Thoracic aorta (tissue), 2 donors: ENCODE measurements at regions not wholly inside any gene's neighbourhood (a gene's known extent, or its start where the extent isn't known, plus 50 kb on each side); places are given as distances from the start of the nearest gene placed in this dataset.

Experiments
- ATAC-seq: fragments of 150-250 bp; one replicate; pipeline ENCODE4 v1.8.0; 2017; ENCODE audit warnings: low read depth; ENCODE audit not compliant: insufficient number of reproducible peaks, low FRiP score
- DNase-seq: peaks from one replicate; pipeline ENCODE4 v3.0.0-alpha.2; 2020; ENCODE audit warnings: low spot score
- H3K27ac ChIP-seq, 2 donors: fragments of 200-600 bp; sonication (generic); 1 replicate in 1 of 2; 2 replicates in 1 of 2; pipeline ENCODE4 v1.5.1; 2016; ENCODE audit warnings: mild to moderate bottlenecking in 2 of 2, moderate library complexity in 2 of 2
- H3K27me3 ChIP-seq: fragments of 200-600 bp; sonication (generic); replicated peaks from 2 replicates; pipeline ENCODE4 v1.6.0; 2016; ENCODE audit warnings: mild to moderate bottlenecking; ENCODE audit not compliant: insufficient read depth
- H3K36me3 ChIP-seq: fragments of 200-600 bp; sonication (generic); one replicate; pipeline ENCODE4 v1.5.1; 2016
- H3K4me1 ChIP-seq, 2 donors: fragments of 200-600 bp; sonication (generic); 1 replicate in 1 of 2; 2 replicates in 1 of 2; pipeline versions ENCODE4 v1.5.1 to v1.6.0; 2016; ENCODE audit warnings: low read depth in 2 of 2, mild to moderate bottlenecking in 1 of 2; ENCODE audit not compliant: control insufficient read depth in 1 of 2
- H3K4me3 ChIP-seq: fragments of 200-600 bp; sonication (generic); 2 replicates; pipeline ENCODE4 v1.5.1; 2016; ENCODE audit warnings: mild to moderate bottlenecking
- H3K9me3 ChIP-seq: fragments of 200-600 bp; sonication (generic); 2 replicates; pipeline ENCODE4 v1.5.1; 2016
- CTCF ChIP-seq: fragments of 200-600 bp; sonication (generic); IDR thresholded peaks from one replicate; pipeline ENCODE4 v1.5.1; 2019; ENCODE audit warnings: antibody characterized with exemption

DNA sequence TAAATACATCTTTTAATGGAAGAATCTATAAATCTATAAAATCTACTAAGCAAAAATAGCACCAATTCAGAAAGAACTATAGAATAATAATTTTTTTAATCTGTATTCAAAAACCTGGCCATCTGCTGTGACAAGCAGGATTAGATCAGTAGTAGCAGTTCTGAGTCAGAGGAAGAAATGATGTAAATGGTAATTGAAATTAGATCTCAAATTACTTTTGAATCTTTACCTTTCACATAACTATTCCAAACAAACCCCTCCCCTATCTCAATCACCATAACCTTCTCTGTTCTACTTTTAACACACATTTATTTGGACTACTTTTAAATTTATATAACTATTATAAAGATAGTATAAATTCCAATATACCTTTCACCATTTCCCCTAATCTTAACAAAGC, 727.8 kb upstream of the FAM174A start:
- no peak for TF ChIP-seq CTCF
- no peak overlapping the region for H3K27ac ChIP-seq
- no peak for DNase-seq

DNA sequence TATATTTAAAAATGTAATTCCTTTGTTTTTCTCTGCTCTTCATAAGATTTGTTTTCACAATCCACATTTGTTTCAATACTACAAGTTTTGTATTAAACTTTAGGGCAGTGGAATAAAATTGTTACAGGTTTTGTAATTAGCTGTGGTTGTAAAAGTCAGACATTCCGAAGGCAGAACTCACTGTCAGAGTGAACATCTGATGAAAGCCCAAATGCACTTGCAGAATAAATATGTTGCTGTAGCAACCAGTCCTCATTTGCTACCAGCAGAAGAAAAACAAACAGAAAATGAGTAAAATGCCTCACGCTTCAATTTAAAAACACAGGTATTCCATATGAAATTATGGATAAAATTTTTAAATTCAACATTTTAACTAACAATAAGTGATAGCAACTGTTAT, 740.1 kb upstream of the FAM174A start:
- no peak for DNase-seq
- ATAC-seq: no peak
- H3K9me3 ChIP-seq: no peaks in the 10 kb centered on the region
- TF ChIP-seq CTCF: no peak
- H3K27ac ChIP-seq: no peak overlapping the region
- no peaks in the 10 kb centered on the region for H3K36me3 ChIP-seq
- H3K27me3 ChIP-seq: no peaks in the 10 kb centered on the region
- H3K4me3 ChIP-seq: no peak overlapping the region
- no peaks in the 10 kb centered on the region for H3K4me1 ChIP-seq

More for the DNA sequence above, 727.8 kb upstream of the FAM174A start:
- Histone ChIP-seq H3K4me3 (no peak overlapping the region), H3K27me3 (no peaks in the 10 kb centered on the region), H3K4me1 (no peaks in the 10 kb centered on the region), H3K9me3 (no peaks in the 10 kb centered on the region), H3K36me3 (no peaks in the 10 kb centered on the region)
- ATAC-seq: no peak

GRCh38 chr5:99788482-99788881, 746.7 kb upstream of the FAM174A start:
- Histone ChIP-seq H3K4me1 (no peaks in the 10 kb centered on the region), H3K4me3 (no peak overlapping the region), H3K9me3 (no peaks in the 10 kb centered on the region), H3K27me3 (no peaks in the 10 kb centered on the region), H3K27ac (no peak overlapping the region), H3K36me3 (no peaks in the 10 kb centered on the region)
- no peak for DNase-seq
- no peak for ATAC-seq
- TF ChIP-seq CTCF: no peak

DNA sequence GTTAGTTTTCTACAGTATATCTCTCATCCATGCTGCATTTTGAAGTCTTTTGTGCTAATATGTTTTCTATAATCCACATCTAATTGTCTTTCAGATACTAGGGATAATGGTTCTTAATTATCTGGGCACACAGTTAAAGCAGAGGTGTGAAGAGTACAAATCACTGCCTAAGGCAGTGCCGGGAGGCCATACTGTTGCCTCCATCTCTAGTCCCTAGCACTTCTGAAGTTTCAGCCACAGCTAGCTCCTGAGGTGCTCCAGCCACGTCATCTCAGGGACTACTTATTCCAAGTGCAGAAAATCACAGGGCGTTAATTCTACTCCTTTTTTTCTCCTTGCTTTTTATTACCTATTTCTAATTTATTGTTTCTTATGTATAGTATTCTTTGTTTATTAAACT, 760.0 kb upstream of the FAM174A start:
- no peaks in the 10 kb centered on the region for H3K4me1 ChIP-seq
- H3K27me3 ChIP-seq: no peaks in the 10 kb centered on the region
- no peaks in the 10 kb centered on the region for H3K9me3 ChIP-seq
- H3K36me3 ChIP-seq: no peaks in the 10 kb centered on the region
- H3K27ac ChIP-seq: no peak overlapping the region
- no peak overlapping the region for H3K4me3 ChIP-seq
- DNase-seq: no peak
- TF ChIP-seq CTCF: no peak
- no peak for ATAC-seq

DNA sequence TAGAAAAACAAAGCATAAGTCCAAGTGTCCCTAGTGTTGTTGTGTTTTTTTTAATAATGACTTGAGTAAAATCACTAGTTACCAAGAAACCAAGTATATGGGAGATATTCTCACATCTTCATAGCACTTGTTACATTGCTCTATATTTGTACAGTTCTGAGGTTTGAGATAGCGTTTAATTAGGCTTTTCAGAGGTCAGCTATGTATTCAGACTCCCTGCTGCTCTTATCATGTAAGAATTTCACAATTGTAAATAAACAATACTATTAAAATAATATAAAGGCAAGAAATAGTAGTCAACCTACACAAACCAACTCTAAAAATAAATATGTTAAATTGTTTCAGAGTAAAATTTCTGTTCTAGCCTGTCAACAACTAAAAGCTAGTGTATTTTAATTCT, 761.9 kb upstream of the FAM174A start:
- H3K27me3 ChIP-seq: no peaks in the 10 kb centered on the region
- H3K36me3 ChIP-seq: no peaks in the 10 kb centered on the region
- no peaks in the 10 kb centered on the region for H3K4me1 ChIP-seq
- H3K4me3 ChIP-seq: no peak overlapping the region
- DNase-seq (no peak), ATAC-seq (no peak)
- H3K9me3 ChIP-seq: no peaks in the 10 kb centered on the region
- TF ChIP-seq CTCF: no peak
- H3K27ac ChIP-seq: no peak overlapping the region
